ENCODE measurements at regions not wholly inside any gene's neighbourhood (a gene's known extent, or its start where the extent isn't known, plus 50 kb on each side); places are given as distances from the start of the nearest gene placed in this dataset.

DNA sequence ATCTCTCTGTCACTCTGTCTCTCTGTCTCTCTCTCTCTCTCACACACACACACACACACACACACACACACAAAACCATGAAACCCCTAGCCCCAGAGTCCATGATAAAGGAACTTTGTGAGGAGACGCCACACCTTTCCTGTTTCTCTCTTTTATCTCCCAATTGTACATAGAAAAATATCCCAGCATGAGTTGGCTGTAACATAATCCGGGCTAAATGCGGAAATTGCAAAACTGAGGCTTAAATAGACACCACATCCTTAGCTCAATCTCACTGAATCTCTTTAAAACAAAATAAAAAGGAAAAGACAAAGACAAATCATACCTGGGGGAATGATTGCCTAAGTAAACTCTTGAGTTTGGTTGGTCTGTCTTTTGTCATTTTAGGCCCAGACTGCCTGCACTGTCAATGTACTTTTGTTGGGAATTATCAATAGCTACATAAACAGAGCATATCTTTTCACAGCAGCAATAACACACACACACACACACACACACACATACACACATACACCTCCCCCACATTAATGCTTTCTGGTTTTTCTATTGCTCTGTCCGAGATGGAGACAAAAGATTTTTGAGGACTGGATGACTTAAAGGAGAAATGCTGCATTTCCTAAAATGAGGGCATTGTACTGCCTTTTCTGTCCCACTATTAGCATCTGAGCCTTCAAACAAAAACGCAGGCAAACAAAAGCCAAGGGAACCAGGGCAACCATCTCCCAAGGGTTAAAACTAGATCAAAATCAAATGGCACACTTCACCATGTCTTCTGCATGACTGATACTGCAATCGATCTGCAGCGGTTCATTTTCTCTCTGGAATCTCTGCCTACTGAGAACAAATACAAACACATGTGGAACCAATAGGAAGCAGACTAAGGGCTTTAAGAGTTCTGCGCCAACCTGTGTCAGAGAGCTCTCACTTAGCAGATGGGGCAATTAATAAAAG, 321.5 kb downstream of the NFIB start:
- TF ChIP-seq, protein P1, sequence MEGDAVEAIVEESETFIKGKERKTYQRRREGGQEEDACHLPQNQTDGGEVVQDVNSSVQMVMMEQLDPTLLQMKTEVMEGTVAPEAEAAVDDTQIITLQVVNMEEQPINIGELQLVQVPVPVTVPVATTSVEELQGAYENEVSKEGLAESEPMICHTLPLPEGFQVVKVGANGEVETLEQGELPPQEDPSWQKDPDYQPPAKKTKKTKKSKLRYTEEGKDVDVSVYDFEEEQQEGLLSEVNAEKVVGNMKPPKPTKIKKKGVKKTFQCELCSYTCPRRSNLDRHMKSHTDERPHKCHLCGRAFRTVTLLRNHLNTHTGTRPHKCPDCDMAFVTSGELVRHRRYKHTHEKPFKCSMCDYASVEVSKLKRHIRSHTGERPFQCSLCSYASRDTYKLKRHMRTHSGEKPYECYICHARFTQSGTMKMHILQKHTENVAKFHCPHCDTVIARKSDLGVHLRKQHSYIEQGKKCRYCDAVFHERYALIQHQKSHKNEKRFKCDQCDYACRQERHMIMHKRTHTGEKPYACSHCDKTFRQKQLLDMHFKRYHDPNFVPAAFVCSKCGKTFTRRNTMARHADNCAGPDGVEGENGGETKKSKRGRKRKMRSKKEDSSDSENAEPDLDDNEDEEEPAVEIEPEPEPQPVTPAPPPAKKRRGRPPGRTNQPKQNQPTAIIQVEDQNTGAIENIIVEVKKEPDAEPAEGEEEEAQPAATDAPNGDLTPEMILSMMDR (IDR thresholded peaks at IDR 0.05; ENCODE audit: low read length), result no peak
- TF ChIP-seq EZH2 (IDR thresholded peaks at IDR 0.05; ENCODE audit: borderline replicate concordance, low read length), result no peak
